ENCODE measurements at regions not wholly inside any gene's neighbourhood (a gene's known extent, or its start where the extent isn't known, plus 50 kb on each side); places are given as distances from the start of the nearest gene placed in this dataset.
"Not testable (repeated sequence)": the region's sequence is repeated elsewhere in the genome, so short reads cannot be mapped to it uniquely, and the experiment has no call there.

DNA sequence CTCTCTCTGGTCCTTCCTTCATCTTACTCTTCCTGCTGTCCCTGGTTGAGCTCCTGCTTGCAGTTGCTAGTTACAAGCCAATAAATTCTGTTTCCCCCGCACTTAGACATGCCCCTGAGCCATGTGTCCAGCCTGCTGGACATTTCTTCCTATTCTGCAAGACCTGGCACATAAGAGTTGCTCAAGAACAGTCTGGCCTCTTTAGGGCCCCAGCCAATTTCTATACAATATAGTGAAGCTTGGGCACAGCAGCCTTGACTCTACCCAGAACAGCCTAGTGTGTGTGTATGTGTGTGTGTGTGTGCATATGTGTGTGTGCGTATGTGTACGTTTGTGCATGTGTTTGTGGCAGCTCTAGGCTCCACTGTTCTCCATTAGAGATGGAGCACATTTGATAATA, 276.0 kb downstream of the CYRIA start:
- DNase-seq: no peak

DNA sequence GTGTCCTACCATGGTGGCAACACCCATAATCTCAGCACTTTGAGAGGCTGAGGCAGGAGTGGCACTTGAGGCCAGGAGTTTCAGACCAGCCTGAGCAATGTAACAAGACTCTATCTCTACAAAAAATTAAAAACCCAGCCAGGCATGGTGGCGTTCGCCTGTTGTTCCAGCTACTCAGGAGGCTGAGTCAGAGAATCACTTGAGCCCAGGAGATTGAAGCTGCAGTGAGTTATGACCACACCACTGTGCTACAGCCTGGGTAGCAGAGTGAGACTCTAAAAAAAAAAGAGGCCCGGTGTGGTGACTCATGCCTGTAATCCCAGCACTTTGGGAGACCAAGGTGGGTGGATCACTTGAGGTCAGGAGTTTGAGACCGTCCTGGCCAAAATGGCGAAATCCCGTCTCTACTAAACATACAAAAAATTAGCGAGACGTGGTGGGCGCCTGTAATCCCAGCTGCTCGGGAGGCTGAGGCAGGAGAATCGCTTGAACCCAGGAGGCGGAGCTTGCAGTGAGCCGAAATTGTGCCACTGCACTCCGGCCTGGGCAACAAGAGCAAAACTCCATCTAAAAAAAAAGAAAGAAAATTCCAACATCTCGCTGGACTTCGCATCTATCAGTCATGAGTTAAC, 277.3 kb downstream of the CYRIA start:
- DNase-seq: not testable (repeated sequence)

GRCh38 chr2:16387461-16387984, 278.1 kb downstream of the CYRIA start:
- no peak for DNase-seq

- DNase-seq: no peak
Measured at GRCh38 chr2:16386431-16386830, 279.2 kb downstream of the CYRIA start.

DNA sequence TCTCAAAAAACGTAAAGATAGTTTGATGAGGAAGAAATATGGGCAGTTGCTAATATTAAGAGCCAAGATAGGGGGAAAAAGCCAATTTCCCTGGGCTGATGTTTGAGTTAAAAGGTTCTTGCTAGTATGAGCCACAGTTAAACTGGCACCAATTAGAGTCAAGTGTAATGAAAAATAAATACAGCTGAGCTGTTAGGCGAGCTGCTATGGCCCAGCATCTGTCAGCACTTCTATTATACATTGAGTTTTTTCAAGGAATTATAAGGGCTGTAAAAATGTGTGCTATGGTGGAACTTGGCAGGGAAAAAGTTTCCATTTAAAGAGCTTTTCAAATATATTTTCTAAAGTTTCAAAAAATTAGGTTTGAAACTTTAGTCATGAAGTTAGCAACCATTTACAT, 279.6 kb downstream of the CYRIA start:
- DNase-seq: no peak

GRCh38 chr2:16385341-16385740, 280.3 kb downstream of the CYRIA start:
- DNase-seq: no peak

DNA sequence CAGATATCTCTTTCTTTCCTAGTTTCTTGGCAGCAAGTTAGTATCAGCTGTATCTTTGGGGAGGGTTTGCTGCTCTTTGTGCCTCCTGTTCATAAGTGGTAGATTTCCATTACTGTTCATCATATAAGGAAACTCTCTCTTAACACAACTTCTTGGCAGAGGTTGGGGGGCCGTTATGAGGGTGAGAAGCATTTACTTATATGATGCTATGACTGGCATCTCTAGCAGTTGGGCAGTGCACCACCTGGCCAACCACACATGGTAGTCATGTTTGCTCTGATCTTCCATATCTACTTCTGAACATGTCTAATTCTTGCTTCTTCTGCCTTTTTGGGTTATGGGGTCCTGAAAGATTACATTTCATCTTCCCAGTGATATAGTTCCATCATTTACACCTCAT, 282.2 kb downstream of the CYRIA start:
- no peak for DNase-seq

GRCh38 chr2:16382451-16382850, 283.2 kb downstream of the CYRIA start:
- DNase-seq: no peak

DNA sequence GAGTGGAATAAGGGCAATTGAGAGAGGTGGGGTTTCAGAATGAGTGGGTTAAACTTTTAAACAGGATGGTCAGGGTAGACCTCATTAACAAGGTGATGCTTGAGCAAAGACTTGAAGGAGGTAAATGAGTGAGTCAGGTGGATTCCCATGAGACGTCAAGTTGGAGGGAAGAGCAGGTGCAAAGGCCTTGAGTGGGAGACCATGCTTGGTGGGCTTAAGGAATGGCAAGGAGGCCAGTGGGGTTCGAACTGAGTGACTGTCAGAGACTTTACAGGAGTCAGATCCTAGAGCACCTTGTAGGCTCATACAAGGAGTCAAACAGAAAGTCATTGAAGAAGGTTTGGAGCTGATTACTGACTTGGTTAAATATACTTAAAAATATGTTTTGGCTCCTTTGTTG, 284.1 kb downstream of the CYRIA start:
- no peak for DNase-seq

DNA sequence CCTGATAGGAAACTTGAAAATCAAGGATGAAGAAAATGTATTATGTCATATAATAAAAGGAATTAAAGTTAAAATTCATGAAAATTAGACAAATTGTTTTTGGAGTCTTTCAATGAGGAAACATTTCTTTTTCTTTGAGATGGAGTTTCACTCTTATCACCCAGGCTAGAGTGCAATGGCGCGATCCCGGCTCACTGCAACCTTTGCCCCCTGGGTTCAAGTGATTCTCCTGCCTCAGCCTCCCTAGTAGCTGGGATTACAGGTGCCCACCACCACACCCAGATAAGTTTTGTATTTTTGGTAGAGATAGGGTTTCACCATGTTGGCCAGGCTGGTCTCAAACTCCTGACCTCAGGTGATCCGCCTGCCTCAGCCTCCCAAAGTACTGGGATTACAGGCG, 285.7 kb downstream of the CYRIA start:
- not testable (repeated sequence) for DNase-seq

DNA sequence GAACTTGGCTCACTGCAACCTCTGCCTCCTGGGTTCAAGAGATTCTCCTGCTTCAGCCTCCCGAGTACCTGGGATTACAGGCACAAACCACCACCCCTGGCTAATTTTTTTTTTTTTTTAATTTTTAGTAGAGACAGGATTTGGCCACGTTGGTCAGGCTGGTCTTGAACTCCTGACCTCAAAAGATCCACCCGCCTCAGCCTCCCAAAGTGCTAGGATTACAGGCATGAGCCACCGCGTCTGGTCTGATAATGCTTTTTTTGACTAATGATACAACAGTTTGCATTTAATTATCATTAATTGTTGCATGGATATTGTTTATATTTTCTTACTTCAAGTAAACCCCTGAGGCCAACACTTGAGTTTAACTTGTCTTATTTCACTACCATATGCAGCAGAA, 286.6 kb downstream of the CYRIA start:
- not testable (repeated sequence) for DNase-seq

- DNase-seq: no peak
Measured at GRCh38 chr2:16378031-16378430, 287.6 kb downstream of the CYRIA start.

- no peak for DNase-seq
Measured at GRCh38 chr2:16375981-16376380, 289.7 kb downstream of the CYRIA start.

GRCh38 chr2:16375351-16375750, 290.3 kb downstream of the CYRIA start:
- no peak for DNase-seq

GRCh38 chr2:16374671-16375070, 291.0 kb downstream of the CYRIA start:
- no peak for DNase-seq

- DNase-seq: no peak
Measured at GRCh38 chr2:16373341-16373740, 292.3 kb downstream of the CYRIA start.

DNA sequence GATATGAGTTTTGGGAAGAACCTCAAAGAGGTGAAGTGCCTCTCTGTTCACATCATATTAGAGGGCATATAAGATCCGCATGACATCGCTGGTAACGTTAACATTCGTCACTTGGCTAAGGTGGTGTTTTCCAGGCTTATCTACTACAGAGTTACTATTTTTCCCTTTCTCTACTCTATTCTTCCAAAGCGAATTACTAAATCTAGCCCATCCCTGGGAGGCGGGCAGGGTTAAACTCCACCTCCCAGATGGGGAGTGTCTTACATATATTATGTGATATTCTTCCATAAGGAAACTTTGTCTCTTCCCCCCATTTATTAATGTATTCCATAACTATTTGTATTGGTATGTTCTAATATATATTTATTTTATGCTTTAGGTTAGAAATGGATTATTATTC, 293.9 kb downstream of the CYRIA start:
- DNase-seq: no peak

GRCh38 chr2:16368951-16369350, 296.7 kb downstream of the CYRIA start:
- DNase-seq: no peak

DNA sequence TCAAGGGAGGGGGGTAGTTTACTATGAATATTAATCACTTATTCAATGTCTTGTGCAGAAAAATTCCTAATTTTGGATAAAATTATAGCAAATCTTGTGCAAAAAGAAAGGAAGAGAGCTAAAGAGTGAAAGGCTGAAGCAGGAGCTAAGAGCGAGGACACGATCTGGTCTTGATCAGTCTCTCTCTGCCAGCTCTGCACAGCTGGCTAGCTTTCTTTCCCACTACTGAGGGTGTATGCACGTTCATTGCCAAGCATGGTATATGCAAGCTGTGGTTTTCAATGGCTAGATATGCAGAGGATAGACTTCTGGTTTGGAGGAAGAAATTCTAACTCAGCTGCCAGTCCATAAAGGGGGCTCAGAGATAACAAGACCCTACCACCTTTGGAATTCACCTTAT, 297.3 kb downstream of the CYRIA start:
- no peak for DNase-seq

DNA sequence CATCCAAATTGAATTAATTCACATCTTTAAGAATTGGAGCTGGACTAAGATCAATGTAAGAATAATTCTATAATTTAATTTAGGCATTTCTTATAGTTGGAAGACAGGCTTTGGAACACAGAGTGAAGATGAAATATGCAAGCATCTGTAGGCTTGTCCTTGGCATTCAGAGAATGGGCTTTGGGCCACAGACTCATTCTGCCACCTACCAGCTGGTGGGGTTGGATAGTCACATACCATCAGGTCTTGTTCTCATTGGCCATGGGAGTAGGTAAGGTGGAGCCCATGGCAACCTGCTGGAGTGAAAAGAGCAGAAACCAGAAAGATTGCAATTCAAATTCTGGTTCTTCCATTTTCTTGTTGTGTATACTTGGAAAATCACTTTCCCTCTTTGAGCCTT, 300.3 kb downstream of the CYRIA start:
- DNase-seq: no peak

DNA sequence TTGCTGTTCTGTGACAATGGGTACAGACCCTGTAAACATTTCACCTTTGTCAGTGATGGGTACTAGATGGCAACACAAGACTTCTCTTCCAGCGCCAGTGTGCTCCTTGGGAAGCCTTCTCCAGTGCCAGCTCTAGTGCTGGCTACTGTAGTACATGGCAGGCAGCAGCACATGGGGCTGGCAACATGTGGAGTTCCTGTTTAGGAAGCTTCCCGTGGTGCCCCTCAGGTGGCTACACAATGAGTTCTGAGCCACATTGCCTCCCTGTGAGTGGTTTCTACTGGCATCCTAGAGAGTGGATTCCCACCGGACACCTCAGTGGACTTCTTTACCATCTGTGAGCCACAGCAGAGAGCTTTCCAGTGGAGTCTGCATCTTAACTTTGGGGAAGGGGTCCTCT, 302.1 kb downstream of the CYRIA start:
- DNase-seq: no peak

GRCh38 chr2:16362611-16363010, 303.0 kb downstream of the CYRIA start:
- no peak for DNase-seq

GRCh38 chr2:16361261-16361995, 304.2 kb downstream of the CYRIA start:
- no peak for DNase-seq

- no peak for DNase-seq
Measured at GRCh38 chr2:16359961-16360360, 305.7 kb downstream of the CYRIA start.

DNA sequence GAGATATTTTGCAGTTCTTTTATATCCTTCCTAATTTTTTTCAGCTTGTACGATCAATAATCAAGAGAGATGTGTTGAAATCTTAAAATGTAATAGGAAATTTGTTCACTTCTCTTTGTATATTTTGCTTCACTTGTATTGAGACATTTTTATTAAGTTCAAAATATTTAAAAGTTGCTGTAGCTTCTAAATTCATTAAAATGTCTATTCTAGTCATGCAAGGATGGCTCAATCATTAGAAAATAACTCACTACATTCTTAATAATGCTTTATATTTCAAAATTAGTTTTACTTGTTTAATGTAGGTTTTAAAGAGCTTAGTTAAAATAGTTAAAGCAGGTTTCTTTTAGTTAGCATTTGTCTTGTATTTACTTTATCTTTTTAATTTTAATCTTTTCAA, 308.4 kb downstream of the CYRIA start:
- DNase-seq: no peak
